GM18511 (cell line): ENCODE measurements at regions not wholly inside any gene's neighbourhood (a gene's known extent, or its start where the extent isn't known, plus 50 kb on each side); places are given as distances from the start of the nearest gene placed in this dataset.
"Not testable (repeated sequence)": the region's sequence is repeated elsewhere in the genome, so short reads cannot be mapped to it uniquely, and the experiment has no call there.

ENCODE experiments used
- ATAC-seq: cut with Tn5 transposase; IDR thresholded peaks from one replicate; pipeline ENCODE4 v1.9.1; 2021; ENCODE audit warnings: mild to moderate bottlenecking, moderate library complexity; ENCODE audit not compliant: unreplicated experiment

DNA sequence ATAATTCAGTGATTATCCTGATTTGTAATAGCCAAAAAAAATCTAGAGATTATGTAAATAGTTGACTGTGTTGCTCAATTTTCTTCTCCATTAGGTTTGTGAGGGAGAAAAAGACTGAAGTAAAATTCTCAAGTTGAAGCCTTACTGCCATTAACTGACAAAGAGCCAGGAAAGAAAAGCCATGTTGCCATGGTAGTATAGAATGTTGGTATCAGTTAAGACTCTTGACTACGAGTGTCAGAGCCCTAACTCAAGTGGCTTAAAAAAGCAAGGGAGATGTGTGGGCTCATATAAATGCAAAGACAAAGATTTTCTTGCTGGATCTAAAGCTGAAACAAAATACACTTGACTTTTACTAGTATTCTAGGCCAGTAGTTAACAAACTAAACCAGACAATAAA is 571.7 kb downstream of the KCTD16 start:
- no peak for ATAC-seq

DNA sequence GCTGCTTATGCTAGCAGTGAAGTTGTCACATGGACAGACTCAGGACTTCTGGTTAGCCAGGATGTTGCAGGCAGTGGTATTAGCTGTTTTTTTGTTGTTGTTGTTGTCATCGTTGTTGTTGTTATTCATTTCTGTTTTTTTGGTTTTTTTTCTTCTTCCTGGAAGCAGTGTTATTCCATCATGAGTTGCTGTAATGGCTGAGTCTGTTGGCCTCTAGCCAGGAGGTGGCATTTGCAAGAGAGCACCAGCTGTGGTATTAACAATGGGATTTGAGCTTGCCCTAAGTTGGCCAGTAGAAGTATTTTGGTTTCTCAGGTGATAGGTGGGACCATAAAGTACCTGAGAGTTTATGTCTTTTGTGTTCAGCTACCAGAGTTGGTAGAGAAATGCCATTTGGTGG is 561.1 kb downstream of the KCTD16 start:
- no peak for ATAC-seq

- ATAC-seq, result peak; percentile 88
Measured at GRCh38 chr5:144712090-144712489, 541.4 kb downstream of the KCTD16 start.

DNA sequence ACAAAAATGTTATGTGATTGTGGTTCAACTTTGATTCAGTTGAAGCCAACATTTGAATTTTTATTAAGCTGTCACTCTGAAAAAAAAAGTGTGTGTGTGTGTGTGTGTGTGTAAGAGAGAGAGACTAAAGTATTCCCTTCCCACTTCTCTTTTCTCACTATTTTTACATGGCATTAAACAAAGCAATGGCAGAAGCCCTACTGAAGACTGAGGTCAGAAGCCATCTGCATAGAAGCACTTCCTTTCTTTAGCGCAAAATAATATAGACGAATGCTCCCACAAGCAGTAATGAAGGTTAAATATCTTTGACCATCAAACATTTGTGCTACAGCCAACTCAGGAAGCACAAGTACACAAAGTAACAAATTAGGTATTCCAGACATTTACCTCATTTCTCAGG is 540.5 kb downstream of the KCTD16 start:
- no peak for ATAC-seq

GRCh38 chr5:144710637-144711036 is 540.0 kb downstream of the KCTD16 start:
- ATAC-seq, result no peak

DNA sequence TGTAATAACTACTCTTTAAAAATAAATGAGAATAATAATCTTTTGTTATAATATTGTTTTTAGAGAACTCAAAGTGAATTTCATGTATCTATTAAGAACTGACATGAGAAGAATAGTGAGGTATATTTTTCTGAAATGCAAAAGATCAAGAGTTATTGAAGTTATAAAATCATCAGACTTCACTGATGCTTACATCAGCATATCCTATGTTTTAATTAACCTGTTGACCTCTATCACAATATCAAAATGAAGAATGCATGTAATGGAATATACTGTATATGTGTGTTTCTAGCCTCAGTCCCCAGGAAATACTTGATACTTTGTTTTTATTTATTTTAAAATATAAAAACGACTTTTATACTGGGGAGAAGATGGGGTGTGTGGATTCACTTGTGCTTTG is 533.1 kb downstream of the KCTD16 start:
- ATAC-seq, result no peak

GRCh38 chr5:144698484-144698883 is 527.8 kb downstream of the KCTD16 start:
- no peak for ATAC-seq

GRCh38 chr5:144697847-144698262 is 527.2 kb downstream of the KCTD16 start:
- ATAC-seq, result no peak

GRCh38 chr5:144691936-144692335 is 521.3 kb downstream of the KCTD16 start:
- no peak for ATAC-seq

DNA sequence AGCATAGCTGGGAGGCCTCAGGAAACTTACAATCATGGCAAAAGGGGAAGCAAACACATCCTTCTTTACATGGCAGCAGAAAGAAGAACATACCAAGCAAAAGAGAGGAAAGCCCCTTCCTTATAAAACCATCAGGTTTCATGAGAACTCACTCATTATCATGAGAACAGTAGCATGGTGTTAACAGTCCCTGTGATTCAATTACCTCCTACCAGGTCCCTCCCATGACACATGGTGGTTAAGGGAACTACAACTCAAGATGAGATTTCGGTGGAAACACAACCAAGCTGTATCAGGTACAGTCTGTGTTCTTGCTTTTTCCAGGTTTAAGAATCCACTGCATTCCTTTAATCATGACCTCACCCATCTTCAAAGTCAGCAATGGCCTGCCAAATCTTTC is 514.2 kb downstream of the KCTD16 start:
- no peak for ATAC-seq

GRCh38 chr5:144680711-144681110 is 510.0 kb downstream of the KCTD16 start:
- no peak for ATAC-seq

DNA sequence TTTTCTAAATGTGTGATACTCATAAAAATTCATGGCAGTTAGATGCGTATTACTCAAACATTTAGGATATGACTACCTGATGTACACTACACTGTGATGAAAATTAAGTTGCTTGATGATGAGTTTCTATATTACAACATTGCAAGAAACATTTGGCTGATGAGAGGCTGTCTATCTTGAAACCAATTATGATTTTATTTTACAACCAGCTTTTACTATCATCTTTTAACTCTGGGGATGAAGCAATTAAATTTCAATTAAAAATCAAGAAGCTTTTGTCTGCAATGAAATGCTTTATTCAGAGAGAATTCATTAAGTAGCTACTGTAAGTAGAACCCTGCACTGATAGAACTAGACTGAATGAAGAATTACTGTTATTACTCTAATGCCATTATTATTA is 500.4 kb downstream of the KCTD16 start:
- no peak for ATAC-seq

DNA sequence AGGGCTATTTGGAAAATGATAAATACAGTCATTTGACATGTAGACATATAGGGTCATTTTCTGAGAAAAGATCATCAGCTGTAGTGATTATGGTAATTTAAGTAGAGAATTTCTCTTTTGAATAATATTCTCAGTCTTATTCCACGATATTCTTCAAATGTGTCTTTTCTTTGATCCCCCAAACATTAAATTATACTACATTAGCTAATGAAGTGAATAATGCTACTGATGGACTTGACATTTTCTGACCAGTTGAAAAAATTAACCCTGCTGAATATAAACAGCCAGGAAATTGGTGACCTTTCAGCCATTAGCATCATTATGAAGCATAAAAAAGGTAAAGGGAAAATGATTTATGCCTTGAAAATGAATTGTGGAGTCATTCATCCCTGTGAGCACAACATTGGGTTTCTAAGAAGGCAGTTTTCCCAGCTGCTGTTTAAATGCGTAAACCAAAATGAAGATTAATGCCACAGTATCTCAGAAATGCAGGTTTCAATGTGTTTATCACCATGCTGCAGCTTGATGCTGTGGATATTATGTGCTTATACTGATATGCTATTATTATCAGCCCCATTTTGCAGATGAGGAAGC is 489.1 kb downstream of the KCTD16 start:
- no peak for ATAC-seq

- ATAC-seq, result no peak
Measured at GRCh38 chr5:144644317-144644716, 473.6 kb downstream of the KCTD16 start.

DNA sequence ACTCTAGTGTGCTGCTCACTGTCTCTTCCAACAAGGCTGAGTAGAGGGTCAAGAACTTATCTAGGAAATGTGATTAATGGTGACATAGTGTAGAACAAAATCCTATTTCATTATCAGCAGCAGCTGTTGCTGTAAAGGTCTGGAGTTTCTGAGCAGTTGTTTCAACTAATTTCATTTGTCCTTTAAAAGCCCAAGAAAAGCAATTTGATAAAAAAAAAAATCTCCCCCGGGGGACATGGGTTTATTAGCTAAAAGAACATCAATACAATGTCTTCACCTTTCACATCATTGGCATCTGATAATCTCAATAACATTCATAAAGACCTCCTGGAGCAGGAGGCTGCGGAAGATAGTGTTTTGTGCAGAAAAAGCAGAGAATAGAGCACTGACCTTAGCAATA is 468.1 kb downstream of the KCTD16 start:
- ATAC-seq, result no peak

DNA sequence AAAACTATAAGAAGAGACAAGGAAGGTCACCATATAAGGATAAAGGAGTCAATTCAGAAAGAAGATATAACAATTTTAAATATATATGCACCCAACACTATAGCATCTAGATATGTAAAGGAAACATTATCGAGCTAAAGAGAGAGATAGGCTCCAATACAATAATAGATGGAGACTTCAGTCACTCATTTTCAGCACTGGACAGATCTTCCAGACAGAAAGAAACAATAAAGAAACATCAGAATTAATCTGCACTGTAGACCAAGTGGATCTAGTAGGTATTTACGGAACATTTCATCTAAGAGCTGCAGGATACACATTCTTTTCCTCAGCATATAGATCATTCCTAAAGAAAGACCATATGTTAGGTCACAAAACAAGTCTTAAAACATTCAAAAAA is 463.5 kb downstream of the KCTD16 start:
- no peak for ATAC-seq

DNA sequence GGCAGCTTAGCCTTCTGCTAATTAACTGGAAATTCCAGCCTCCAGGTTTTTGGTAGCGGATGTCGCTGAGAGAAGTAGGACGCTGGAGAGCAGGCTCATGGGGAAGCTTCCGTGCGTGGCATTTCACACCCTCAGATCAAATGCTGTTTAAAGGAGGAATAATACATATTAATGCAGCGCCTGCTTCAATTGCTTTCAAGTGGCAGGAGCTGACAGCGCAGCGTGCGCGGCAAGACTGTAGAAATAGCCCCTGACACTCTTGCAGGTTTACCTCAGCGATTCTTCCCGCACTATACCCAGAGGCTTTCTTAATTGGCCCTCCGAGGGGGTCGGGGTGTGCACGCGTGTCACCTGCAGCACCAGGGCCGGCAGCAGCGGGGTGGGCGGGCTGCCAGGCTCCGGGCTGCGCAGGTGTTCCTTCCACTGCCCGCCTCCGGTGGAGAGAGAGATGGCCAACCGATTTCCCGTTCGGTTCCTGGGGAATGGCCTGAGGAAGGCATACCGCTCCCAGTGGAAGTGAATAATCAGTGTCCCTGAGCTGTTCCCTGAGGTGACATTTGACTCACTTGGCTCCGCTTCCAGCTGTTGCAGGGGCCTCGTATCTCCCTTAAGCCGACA is 427.9 kb downstream of the KCTD16 start:
- ATAC-seq, result no peak

DNA sequence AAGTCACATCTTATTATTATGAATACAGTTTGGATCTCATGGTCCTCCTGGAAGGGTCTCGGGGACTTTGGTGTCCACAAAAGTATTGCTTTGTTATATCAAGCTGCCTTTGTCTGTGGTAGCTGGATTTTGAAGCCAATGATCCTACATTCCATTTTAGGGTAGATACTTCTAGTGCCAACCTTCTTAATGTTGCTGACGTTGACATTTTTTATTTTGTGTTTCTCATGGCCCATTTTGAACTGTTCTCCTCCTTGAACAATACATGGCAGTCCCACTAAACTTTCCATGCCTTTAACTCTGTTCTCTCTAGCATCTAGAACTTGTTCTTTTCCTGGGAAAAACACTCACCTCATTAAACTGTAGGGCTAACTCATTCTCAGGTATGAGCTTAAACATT is 425.8 kb downstream of the KCTD16 start:
- ATAC-seq, result no peak

- no peak for ATAC-seq
Measured at GRCh38 chr5:144594919-144595318, 424.2 kb downstream of the KCTD16 start.

GRCh38 chr5:144594234-144594633 is 423.6 kb downstream of the KCTD16 start:
- not testable (repeated sequence) for ATAC-seq

DNA sequence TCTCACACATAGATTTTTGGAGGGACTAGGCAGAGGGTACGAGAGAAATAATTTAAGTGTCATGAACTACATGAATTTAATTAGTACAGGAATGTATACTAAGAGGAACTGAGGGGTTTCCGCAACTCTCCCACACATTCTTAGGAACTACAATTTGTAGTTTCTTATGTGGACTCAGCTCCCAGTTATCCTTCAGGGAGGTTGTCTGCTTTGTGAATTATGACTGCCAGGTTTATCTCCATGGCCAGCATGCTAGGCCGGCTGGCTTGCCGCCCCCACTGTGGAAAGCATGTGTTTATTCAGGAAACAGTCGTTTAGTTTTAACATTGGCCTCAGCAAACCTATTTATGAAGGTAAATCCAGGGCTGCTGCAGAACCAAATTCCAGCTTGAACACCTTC is 415.0 kb downstream of the KCTD16 start:
- no peak for ATAC-seq

GRCh38 chr5:144583541-144584449 is 413.1 kb downstream of the KCTD16 start:
- ATAC-seq, result no peak
